Osteoblast (primary cell): ENCODE measurements at regions not wholly inside any gene's neighbourhood (a gene's known extent, or its start where the extent isn't known, plus 50 kb on each side); places are given as distances from the start of the nearest gene placed in this dataset.

Experiments
- DNase-seq: peaks from one replicate; pipeline ENCODE4 v3.0.0; 2011; ENCODE audit warnings: low spot score, mixed read lengths; ENCODE audit not compliant: insufficient read length; ENCODE audit errors: missing footprints
- H2AFZ ChIP-seq: 2 replicates; pipeline ENCODE4 v1.6.0; 2011; ENCODE audit warnings: mild to moderate bottlenecking, low read length
- H3K27ac ChIP-seq: 2 replicates; pipeline ENCODE4 v1.5.1; 2011; ENCODE audit warnings: mild to moderate bottlenecking, low read depth, low read length, moderate library complexity
- H3K27me3 ChIP-seq: 2 replicates; pipeline ENCODE4 v1.6.0; 2012; ENCODE audit warnings: mild to moderate bottlenecking, control low read depth, inconsistent platforms, low read length, moderate library complexity; ENCODE audit not compliant: insufficient read depth
- H3K36me3 ChIP-seq: 2 replicates; pipeline ENCODE4 v1.5.1; 2011; ENCODE audit warnings: mild to moderate bottlenecking, low read length, control low read depth, moderate library complexity; ENCODE audit not compliant: insufficient read depth
- H3K4me1 ChIP-seq: 2 replicates; pipeline ENCODE4 v1.5.1; 2011; ENCODE audit warnings: mild to moderate bottlenecking, low read length, control low read depth, moderate library complexity; ENCODE audit not compliant: insufficient read depth
- H3K4me2 ChIP-seq: 2 replicates; pipeline ENCODE4 v1.6.0; 2011; ENCODE audit warnings: mild to moderate bottlenecking, low read length; ENCODE audit not compliant: insufficient read depth
- H3K4me3 ChIP-seq: fragments of 200-600 bp; sonication (generic); 3 replicates; pipeline ENCODE4 v1.5.1; 2012; ENCODE audit warnings: mild to moderate bottlenecking, low read length, inconsistent platforms; ENCODE audit not compliant: insufficient read depth
- H3K79me2 ChIP-seq: 2 replicates; pipeline ENCODE4 v1.6.0; 2012; ENCODE audit warnings: mild to moderate bottlenecking, low read length, control low read depth, inconsistent platforms; ENCODE audit not compliant: insufficient read depth
- H3K9me3 ChIP-seq: 2 replicates; pipeline ENCODE4 v1.5.1; 2011; ENCODE audit warnings: low read depth, low read length, control low read depth
- H4K20me1 ChIP-seq: 2 replicates; pipeline ENCODE4 v1.6.0; 2012; ENCODE audit warnings: mild to moderate bottlenecking, low read length, control low read depth; ENCODE audit not compliant: insufficient read depth
- TF ChIP-seq, protein P1 (sequence below): IDR thresholded peaks from 2 replicates; pipeline ENCODE4 v1.5.1; 2011; ENCODE audit warnings: mild to moderate bottlenecking, low read depth, low read length, moderate library complexity; ENCODE audit errors: extremely low read depth

GRCh38 chr6:105649192-105649591 is 246.3 kb upstream of the PREP start:
- H3K36me3 ChIP-seq, result no peaks in the 10 kb centered on the region
- no peak overlapping the region for H2AFZ ChIP-seq
- H3K79me2 ChIP-seq, result no peaks in the 10 kb centered on the region
- H3K27me3 ChIP-seq, result peaks cover 11% of the 10 kb centered on the region
- no peaks in the 10 kb centered on the region for H3K4me1 ChIP-seq
- TF ChIP-seq, protein P1, sequence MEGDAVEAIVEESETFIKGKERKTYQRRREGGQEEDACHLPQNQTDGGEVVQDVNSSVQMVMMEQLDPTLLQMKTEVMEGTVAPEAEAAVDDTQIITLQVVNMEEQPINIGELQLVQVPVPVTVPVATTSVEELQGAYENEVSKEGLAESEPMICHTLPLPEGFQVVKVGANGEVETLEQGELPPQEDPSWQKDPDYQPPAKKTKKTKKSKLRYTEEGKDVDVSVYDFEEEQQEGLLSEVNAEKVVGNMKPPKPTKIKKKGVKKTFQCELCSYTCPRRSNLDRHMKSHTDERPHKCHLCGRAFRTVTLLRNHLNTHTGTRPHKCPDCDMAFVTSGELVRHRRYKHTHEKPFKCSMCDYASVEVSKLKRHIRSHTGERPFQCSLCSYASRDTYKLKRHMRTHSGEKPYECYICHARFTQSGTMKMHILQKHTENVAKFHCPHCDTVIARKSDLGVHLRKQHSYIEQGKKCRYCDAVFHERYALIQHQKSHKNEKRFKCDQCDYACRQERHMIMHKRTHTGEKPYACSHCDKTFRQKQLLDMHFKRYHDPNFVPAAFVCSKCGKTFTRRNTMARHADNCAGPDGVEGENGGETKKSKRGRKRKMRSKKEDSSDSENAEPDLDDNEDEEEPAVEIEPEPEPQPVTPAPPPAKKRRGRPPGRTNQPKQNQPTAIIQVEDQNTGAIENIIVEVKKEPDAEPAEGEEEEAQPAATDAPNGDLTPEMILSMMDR, result no peak
- no peaks in the 10 kb centered on the region for H3K9me3 ChIP-seq
- H4K20me1 ChIP-seq, result no peaks in the 10 kb centered on the region
- H3K4me2 ChIP-seq, result no peak overlapping the region
- no peak for DNase-seq
- H3K4me3 ChIP-seq, result no peak overlapping the region
- no peak overlapping the region for H3K27ac ChIP-seq

- no peak overlapping the region for H2AFZ ChIP-seq
- no peaks in the 10 kb centered on the region for H4K20me1 ChIP-seq
- no peak overlapping the region for H3K4me2 ChIP-seq
- no peak overlapping the region for H3K4me3 ChIP-seq
- H3K36me3 ChIP-seq, result no peaks in the 10 kb centered on the region
- no peaks in the 10 kb centered on the region for H3K79me2 ChIP-seq
- H3K27me3 ChIP-seq, result peaks cover 11% of the 10 kb centered on the region
- no peak overlapping the region for H3K27ac ChIP-seq
- H3K9me3 ChIP-seq, result no peaks in the 10 kb centered on the region
- H3K4me1 ChIP-seq, result no peaks in the 10 kb centered on the region
- no peak for DNase-seq
- TF ChIP-seq, protein P1, result no peak
Observed at GRCh38 chr6:105648276-105648675, 245.4 kb upstream of the PREP start.

- DNase-seq, result no peak
- H3K27me3 ChIP-seq, result peaks cover 11% of the 10 kb centered on the region
- no peak overlapping the region for H3K27ac ChIP-seq
- H3K4me3 ChIP-seq, result no peak overlapping the region
- TF ChIP-seq, protein P1, result no peak
- no peak overlapping the region for H3K4me2 ChIP-seq
- no peaks in the 10 kb centered on the region for H3K4me1 ChIP-seq
- H3K79me2 ChIP-seq, result no peaks in the 10 kb centered on the region
- H4K20me1 ChIP-seq, result no peaks in the 10 kb centered on the region
- H2AFZ ChIP-seq, result peak overlapping the region; percentile 0
- no peaks in the 10 kb centered on the region for H3K36me3 ChIP-seq
- no peaks in the 10 kb centered on the region for H3K9me3 ChIP-seq
Observed at GRCh38 chr6:105646391-105646867, 243.5 kb upstream of the PREP start.

- Histone ChIP-seq H3K4me3 (no peak overlapping the region), H3K27me3 (peaks cover 11% of the 10 kb centered on the region), H3K9me3 (no peaks in the 10 kb centered on the region), H3K36me3 (no peaks in the 10 kb centered on the region), H3K27ac (no peak overlapping the region), H3K4me2 (no peak overlapping the region), H4K20me1 (no peaks in the 10 kb centered on the region), H3K4me1 (no peaks in the 10 kb centered on the region), H2AFZ (no peak overlapping the region), H3K79me2 (no peaks in the 10 kb centered on the region)
- DNase-seq, result no peak
- TF ChIP-seq, protein P1, result no peak
Observed at GRCh38 chr6:105645958-105646357, 243.1 kb upstream of the PREP start.
